SU-DHL-6 (cell line): ENCODE measurements at regions not wholly inside any gene's neighbourhood (a gene's known extent, or its start where the extent isn't known, plus 50 kb on each side); places are given as distances from the start of the nearest gene placed in this dataset.

Experiments used
- H2AFZ ChIP-seq: fragments of 200-600 bp; sonication (generic); 2 replicates; pipeline ENCODE4 v1.6.1; 2014; ENCODE audit warnings: low read depth, mild to moderate bottlenecking, moderate library complexity, mixed read lengths, antibody characterized with exemption, low read length; ENCODE audit not compliant: severe bottlenecking
- H3F3A ChIP-seq: fragments of 200-600 bp; shearing (Covaris generic); 2 replicates; pipeline ENCODE4 v1.6.0; 2016; ENCODE audit warnings: antibody characterized with exemption, mild to moderate bottlenecking; ENCODE audit not compliant: insufficient read depth
- H3K27ac ChIP-seq: fragments of 200-600 bp; sonication (generic); 2 replicates; pipeline ENCODE4 v1.5.1; 2016; ENCODE audit warnings: low read depth, mild to moderate bottlenecking, low read length, moderate library complexity, mixed read lengths
- H3K27me3 ChIP-seq: fragments of 200-600 bp; sonication (generic), shearing (Covaris generic); 2 replicates; pipeline ENCODE4 v1.6.0; 2014; ENCODE audit warnings: mild to moderate bottlenecking, low read length
- H3K36me3 ChIP-seq: fragments of 200-600 bp; sonication (generic); 2 replicates; pipeline ENCODE4 v1.6.1; 2014; ENCODE audit warnings: mild to moderate bottlenecking, low read length, mixed read lengths
- H3K4me2 ChIP-seq: fragments of 300-600, 200-600 bp; shearing (Covaris generic), sonication (generic); 2 replicates; pipeline ENCODE4 v1.6.0; 2014; ENCODE audit warnings: low read length, low read depth, mild to moderate bottlenecking; ENCODE audit not compliant: poor library complexity, severe bottlenecking
- H3K4me3 ChIP-seq: fragments of 200-600 bp; sonication (generic); 2 replicates; pipeline ENCODE4 v1.5.1; 2014; ENCODE audit warnings: antibody characterized with exemption, low read length, mild to moderate bottlenecking, mixed read lengths; ENCODE audit not compliant: insufficient read depth, poor library complexity, severe bottlenecking
- H3K79me2 ChIP-seq: fragments of 200-600 bp; sonication (generic); 2 replicates; pipeline ENCODE4 v1.6.1; 2014; ENCODE audit warnings: mild to moderate bottlenecking, low read length, moderate library complexity; ENCODE audit not compliant: insufficient read depth
- H3K9ac ChIP-seq: fragments of 200-600 bp; sonication (generic); 2 replicates; pipeline ENCODE4 v1.7.0; 2014; ENCODE audit warnings: mild to moderate bottlenecking, low read length
- H3K9me2 ChIP-seq: fragments of 200-600 bp; sonication (generic); replicated peaks from 2 replicates; pipeline ENCODE4 v1.6.1; 2014; ENCODE audit warnings: low read length; ENCODE audit not compliant: insufficient read depth
- H3K9me3 ChIP-seq: fragments of 200-600 bp; sonication (generic); 2 replicates; pipeline ENCODE4 v1.6.1; 2014; ENCODE audit warnings: low read length, mixed read lengths; ENCODE audit not compliant: insufficient read depth
- H4K20me1 ChIP-seq: fragments of 200-600 bp; sonication (generic); 2 replicates; pipeline ENCODE4 v1.6.1; 2014; ENCODE audit warnings: low read depth, mild to moderate bottlenecking, antibody characterized with exemption, low read length, moderate library complexity, mixed read lengths
- CTCF ChIP-seq: fragments of 200-600 bp; sonication (generic); IDR thresholded peaks from one replicate; pipeline ENCODE4 v1.5.1; 2017; ENCODE audit warnings: antibody characterized with exemption, mild to moderate bottlenecking, low read length, moderate library complexity; ENCODE audit not compliant: insufficient read depth, poor library complexity, severe bottlenecking
- EZH2phosphoT487 ChIP-seq: fragments of 200-600 bp; sonication (generic), shearing (Covaris generic); conservative IDR thresholded peaks from 2 replicates; pipeline ENCODE4 v1.6.1; 2018; ENCODE audit warnings: mild to moderate bottlenecking, antibody characterized with exemption, low read length, moderate library complexity, mixed read lengths

DNA sequence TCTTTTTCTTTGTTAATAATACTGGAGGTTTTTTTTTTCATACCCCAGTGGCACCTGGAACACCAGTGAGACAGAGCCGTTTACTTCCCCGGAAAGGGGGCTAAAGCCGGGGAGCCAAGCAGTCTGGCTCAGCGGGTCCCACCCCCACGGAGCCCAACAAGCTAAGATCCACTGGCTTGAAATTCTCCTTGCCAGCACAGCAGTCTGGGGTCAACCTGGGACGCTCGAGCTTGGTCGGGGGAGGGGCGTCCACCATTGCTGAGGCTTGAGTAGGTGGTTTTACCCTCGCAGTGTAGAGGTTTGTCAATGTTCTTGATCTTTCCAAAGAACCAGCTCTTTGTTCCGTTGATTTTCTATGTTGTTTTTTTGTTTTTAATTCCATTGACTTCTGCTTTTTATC, 94.6 kb upstream of the DIAPH3 start:
- no peak for TF ChIP-seq CTCF
- TF ChIP-seq EZH2phosphoT487: no peak
- no peak overlapping the region for H2AFZ ChIP-seq
- no peaks in the 10 kb centered on the region for H3F3A ChIP-seq
- no peaks in the 10 kb centered on the region for H4K20me1 ChIP-seq
- no peak overlapping the region for H3K27ac ChIP-seq
- no peaks in the 10 kb centered on the region for H3K36me3 ChIP-seq
- no peak overlapping the region for H3K4me3 ChIP-seq
- no peaks in the 10 kb centered on the region for H3K79me2 ChIP-seq
- H3K4me2 ChIP-seq: no peak overlapping the region
- no peaks in the 10 kb centered on the region for H3K9me3 ChIP-seq
- no peaks in the 10 kb centered on the region for H3K9me2 ChIP-seq
- no peaks in the 10 kb centered on the region for H3K27me3 ChIP-seq
- H3K9ac ChIP-seq: no peak overlapping the region

- H3F3A ChIP-seq: no peaks in the 10 kb centered on the region
- H4K20me1 ChIP-seq: no peaks in the 10 kb centered on the region
- no peak for TF ChIP-seq EZH2phosphoT487
- TF ChIP-seq CTCF: no peak
- H3K79me2 ChIP-seq: no peaks in the 10 kb centered on the region
- no peak overlapping the region for H2AFZ ChIP-seq
- no peak overlapping the region for H3K4me2 ChIP-seq
- no peaks in the 10 kb centered on the region for H3K9me2 ChIP-seq
- no peaks in the 10 kb centered on the region for H3K27me3 ChIP-seq
- no peak overlapping the region for H3K4me3 ChIP-seq
- no peaks in the 10 kb centered on the region for H3K9me3 ChIP-seq
- H3K27ac ChIP-seq: no peak overlapping the region
- H3K36me3 ChIP-seq: no peaks in the 10 kb centered on the region
- no peak overlapping the region for H3K9ac ChIP-seq
These were observed 96.7 kb upstream of the DIAPH3 start for GRCh38 chr13:60260440-60260839.

GRCh38 chr13:60261432-60262351, 98.0 kb upstream of the DIAPH3 start:
- TF ChIP-seq EZH2phosphoT487 (no peak), CTCF (no peak)
- no peak overlapping the region for H2AFZ ChIP-seq

More at GRCh38 chr13:60261432-60262351, 98.0 kb upstream of the DIAPH3 start:
- H3K36me3 ChIP-seq: no peaks in the 10 kb centered on the region
- H3K4me2 ChIP-seq: no peak overlapping the region
- H3K27me3 ChIP-seq: no peaks in the 10 kb centered on the region
- no peaks in the 10 kb centered on the region for H4K20me1 ChIP-seq
- no peak overlapping the region for H3K4me3 ChIP-seq
- H3K9me2 ChIP-seq: no peaks in the 10 kb centered on the region
- no peak overlapping the region for H3K27ac ChIP-seq
- H3F3A ChIP-seq: no peaks in the 10 kb centered on the region
- H3K79me2 ChIP-seq: no peaks in the 10 kb centered on the region
- no peaks in the 10 kb centered on the region for H3K9me3 ChIP-seq
- no peak overlapping the region for H3K9ac ChIP-seq
